ENCODE measurements at regions not wholly inside any gene's neighbourhood (a gene's known extent, or its start where the extent isn't known, plus 50 kb on each side); places are given as distances from the start of the nearest gene placed in this dataset.

DNA sequence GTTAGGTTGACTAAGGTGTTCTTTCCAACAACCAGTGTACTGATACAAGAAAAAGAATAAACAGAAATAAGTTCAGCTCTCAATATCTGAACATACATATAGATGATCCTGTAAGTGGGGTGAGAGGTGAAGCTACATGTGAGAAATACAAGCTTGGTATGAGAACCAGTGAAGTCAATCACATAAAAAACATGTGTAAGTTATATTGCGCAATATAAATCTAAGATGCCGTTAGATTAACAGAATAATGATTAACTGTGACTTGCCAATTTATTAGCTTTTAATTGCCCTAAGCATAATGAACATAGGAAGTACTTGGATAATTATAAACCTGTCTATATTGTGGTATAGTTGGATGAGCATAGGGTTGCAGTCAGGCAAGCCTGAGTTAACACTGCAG, 1597.1 kb upstream of the GOT2 start:
- DNase-seq: no peak

DNA sequence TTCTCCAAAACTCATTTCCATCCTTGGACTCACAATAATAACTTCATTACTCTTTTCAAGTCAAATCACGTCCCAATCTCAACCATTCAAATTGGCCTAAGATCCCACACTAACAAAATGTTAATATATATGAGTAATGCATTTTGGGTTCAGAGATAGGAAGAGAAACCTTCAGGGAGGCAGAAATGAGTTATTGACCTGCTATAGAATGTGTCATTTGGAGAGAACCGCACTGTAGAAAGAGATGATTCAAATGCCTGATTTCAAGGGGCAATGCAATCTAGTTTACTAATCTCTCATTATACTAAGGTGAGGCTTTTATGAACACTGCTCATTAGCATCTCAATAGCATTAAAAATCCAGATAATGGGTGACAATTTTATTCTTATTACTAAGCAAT, 1595.0 kb upstream of the GOT2 start:
- no peak for DNase-seq

DNA sequence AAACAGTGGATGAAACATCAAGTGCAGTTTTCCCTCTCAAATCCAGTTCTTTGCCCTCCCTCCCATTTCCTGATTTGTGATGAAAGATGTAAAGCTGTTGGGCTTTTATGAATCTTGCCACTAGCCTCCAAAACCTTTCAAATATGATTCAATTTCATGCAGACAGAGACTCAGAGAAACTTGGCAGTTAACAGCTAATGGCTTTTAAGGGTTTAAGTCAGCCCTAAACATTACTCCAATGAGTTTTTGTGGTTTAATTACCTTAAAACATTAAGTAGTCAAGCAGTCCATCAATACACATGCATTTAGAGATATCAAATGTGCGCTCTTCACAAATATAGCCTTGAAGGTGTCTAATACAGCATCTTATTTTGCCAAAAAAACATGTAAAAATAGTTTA, 1594.0 kb upstream of the GOT2 start:
- no peak for DNase-seq

DNA sequence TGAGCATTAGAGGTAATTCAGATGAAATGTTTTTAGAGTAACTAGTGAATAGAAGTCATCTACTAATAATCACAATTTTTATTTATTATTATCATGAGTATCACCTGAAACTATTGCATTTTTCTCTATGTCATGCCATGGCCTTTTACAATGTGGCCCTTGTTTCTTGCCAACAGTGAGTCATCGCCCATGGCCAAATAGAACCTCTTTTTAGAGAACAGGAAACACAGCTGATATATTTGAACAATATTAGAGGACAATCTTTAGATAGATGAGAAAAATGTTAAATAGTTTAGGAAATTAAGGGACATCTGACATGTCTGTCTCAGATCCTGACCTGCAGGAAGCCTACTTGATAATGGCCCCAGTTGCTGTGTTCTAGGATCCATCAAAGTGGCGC, 1584.4 kb upstream of the GOT2 start:
- no peak for DNase-seq

DNA sequence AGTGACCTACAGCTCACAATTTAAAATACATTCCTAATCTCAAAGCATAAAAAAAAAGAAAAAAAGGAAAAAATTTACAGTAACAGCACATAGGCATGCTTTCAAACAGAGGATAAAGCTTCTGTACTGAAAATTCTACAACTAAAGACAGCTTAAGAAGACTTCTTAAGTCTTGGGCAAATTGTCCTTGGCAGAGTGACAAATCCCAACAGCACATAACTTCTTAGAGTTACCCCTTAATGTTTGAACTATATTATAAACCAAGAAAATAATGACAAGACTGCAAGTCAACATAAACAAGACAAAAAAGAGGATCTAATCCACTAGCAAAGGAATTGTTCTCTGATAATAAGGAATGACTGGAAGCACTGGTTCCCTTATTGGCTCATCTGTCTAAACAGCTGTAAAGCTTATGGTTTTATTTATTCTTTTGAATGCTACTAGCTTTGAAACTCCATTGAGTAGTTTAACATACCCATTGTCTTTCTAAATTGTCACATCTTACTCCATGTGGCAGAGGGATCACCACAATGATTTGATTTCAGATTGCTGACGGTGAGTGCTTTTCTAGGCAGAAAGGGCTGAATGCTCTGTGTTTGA, 1576.8 kb upstream of the GOT2 start:
- no peak for DNase-seq

DNA sequence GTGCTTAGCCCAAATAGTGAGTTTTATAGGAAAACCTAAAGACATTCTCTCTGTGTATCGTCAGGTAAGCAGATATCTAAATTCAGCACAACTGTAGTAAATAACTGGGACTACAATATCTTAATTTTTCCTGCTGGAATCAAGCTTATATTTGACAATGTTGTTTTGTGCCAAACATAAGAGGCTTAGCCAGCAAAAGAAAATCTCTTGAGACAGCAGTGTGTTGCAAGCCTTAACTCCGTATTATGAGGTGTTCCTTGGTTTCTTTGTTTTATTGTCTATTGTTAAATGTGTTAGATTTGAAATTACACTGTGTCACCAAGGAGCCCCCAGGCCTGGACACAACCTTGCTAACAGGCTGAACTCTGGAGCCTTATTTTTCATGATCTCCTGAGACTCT, 1570.6 kb upstream of the GOT2 start:
- no peak for DNase-seq

DNA sequence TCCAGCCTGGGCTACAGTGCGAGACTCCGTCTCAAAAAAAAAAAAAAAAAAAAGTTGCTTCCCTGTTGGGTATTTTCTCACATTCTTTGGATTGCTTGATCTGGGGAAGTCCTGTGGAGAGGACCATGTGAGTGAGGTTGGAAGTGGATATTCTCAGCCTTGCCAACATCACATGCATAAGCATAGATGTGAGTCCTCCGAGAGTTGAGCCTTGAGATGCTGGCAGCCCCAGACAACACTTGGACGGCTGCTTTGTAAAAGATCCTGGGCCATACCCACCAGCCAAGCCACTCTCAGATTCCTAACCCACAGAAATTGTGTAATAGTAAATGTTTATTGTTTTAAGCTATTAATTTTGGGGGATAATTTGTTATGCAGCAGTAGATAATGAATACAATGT, 1570.0 kb upstream of the GOT2 start:
- DNase-seq: no peak

DNA sequence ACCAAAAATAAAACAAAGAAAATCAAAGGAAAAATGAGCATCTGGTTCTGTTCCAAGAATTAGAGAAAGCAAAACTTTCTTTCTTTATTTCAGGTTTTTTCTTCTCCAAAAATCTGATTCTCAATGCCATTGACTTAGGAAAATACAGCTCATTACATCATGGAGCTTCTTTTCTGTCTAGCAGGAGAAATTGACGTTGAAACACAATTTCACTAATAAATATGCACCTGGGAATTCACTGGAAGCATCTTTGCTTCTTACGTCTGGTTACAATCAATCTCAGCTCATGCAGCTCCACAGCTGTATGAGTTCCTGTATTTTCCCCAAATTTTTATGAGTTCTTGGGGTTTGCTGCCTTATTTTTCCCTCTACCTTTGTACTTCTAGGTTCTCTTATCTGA, 1568.6 kb upstream of the GOT2 start:
- DNase-seq: no peak

DNA sequence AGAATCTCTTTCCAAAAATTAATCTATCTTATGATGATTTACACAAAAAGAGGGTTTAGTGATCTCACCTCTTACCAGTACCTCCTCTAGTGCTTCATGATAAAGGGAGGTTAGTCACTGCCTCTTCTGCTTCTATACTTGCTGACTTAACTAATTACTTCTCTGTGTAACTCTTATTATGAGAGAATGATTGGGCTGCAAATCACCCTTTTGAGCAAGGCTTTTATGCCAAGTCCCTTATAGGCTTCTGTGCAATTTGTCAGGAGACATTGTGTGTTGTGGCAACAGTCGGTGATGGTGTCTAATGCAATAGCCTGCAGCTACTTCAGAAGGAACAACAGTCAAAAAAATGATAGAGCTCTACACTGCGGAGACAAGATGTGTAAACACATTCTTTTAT, 1568.1 kb upstream of the GOT2 start:
- DNase-seq: no peak

DNA sequence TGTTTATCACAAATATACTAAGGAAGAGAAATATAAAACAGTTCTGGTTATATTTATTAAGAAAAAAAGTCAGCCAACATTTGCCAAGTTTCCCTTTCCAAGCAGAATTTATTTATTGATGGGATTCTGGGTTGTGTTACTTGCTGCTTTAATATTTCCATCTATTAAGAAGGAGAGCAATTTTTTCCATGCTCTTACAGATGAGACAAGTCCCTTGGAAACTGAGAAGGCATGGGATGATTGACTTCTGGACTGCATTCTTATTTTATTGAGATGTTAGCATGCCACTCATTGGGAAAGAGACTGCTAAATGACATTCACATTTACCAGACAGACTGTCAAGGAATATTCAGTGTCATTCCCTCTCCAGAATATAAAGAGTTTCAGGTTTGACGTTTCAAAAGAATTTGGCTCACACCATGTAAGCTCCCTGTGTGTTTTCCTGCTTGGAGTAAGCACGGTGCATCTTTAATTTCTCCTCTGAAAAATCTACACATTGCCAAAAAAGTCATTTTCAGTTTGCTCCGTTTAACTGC, 1565.2 kb upstream of the GOT2 start:
- no peak for DNase-seq

DNA sequence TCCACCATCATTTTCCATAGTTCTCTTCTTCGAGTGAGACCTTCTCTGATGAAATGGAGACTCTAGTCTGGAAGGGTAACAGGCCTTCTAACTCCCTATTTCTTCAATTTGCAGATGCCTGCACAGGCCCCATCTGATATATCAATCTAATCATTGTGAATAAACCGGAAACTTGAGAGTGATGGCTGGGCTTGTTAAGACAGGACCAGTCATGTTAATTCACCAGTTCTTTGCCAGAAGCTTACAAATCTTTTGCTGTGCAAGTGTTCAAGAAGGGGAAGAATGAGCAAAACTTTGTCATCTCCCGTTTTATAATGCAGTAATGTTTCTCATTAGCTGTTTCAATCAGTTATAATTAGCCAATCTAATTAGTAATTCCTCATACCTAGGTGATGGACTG, 1561.3 kb upstream of the GOT2 start:
- no peak for DNase-seq

DNA sequence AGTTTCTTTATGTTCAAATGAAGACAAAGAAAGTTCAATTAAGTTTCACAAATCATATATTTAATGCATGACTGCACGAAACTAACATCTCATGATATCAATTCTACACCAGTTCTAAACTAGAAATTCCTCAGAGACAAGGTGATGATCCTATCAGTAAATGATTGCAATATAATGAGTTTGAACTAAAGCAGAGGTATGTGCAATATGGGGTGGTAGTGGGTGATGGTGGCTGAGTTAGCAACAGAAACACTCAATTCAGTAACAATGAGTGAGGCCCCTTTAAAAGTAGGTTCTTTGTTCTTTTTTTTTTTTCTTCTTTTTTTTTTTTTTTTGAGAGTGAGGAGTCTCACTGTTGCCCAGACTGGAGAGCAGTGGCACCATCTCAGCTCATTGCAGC, 1551.7 kb upstream of the GOT2 start:
- DNase-seq: peak; percentile 4

DNA sequence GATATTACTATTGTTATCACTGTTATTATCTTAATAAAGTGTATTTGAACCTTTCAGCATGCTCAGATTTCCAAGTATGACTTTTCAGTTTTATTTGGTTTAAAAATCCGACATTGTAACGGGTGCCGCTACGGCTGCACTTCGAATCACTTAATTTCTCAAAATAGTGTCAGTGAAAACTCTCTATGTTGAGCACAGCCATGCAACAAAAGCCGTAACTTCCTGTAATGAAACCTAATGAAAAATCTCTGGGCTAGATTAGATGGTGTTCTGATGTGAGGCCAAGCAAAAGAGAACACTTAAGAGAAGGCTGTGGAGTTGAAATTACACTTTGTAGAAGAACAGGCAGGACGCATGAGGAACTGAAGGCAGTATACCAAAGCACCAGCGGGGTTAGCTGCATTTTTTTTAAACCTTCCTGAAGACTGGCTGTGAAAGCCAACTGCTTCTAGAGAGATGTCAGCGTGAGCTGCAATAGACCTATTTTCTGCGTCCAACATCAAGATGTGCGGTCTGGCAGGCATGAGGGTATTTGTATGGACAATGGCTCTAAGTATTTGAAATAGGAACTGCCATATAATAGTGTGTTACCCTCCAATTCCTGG, 1545.0 kb upstream of the GOT2 start:
- no peak for DNase-seq

DNA sequence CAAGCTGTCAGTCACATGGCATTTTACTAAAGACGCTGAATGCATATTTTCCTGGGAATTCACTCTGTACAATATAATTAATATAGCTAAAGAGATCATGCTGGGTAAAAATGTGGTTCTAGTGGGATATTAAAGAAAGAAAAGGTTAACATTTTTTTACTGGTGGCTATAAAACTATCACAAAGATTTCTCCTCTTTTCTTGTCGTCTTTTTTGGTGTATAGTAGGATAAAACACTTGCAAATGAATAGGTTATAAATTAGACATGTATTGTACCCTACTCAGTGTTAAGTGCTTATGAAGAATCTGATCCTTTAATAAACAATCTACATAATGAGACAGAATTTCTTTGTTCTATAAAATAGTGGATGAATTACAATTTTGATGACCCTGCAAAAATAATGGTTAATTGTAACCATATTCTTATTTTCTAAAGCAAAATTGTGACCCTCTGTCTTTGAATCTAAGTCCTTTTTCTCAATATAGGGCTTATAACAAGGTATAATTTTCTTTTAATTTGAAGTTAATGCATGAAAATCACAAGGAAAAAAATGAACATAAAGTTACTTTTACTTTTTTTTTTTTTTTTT, 1540.4 kb upstream of the GOT2 start:
- DNase-seq: no peak

DNA sequence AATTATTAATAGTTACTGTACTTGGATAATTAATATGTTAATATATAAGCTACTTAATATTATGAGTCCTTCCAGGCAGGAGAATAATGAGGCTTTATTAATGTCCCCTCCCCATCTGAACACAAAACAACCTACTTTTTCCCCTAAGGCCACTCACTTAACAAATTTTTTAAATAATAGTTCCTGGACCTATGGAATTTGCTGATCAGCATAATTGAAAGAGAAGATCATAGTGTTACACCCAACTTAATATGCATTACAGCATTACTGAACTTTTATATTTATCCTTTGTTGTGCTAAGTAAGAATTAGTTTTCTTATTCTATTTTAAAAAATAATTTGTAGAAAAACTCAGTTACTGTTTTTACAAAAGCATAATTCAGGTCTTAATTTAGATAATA, 1537.7 kb upstream of the GOT2 start:
- DNase-seq: no peak

DNA sequence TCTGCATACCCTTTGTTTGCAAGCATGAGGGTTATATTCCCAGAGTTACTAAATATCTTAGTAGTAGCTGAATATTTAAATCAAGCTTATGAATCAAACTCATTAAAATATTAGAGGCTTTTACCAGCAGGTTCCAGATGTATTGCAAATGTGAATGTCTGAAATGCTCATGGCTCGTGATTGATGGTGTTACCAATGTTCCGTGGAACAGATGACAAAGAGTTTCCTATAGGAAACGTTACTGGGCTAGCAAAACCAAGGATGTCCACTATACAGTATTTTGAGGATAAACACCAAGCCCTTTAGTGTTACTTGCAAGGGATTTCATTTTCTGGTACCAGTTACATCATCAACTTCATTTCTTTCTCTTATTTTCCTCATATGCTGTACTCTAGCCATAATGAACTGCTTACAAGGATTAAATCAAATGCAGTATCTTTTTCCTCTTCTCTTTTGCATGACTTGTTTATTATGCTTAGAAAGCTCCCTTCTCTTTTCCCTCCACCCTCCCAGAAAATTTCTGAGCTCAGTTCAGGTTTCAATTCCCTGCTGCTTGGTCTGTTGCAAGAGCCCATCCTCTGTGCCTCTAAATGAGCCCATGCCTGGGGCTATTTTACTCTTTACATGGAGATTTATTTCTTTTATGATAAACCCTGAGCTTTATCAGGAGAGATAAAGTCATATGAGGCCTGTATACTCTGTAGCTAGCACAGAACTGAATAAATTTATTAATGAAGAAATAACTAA, 1537.1 kb upstream of the GOT2 start:
- no peak for DNase-seq

DNA sequence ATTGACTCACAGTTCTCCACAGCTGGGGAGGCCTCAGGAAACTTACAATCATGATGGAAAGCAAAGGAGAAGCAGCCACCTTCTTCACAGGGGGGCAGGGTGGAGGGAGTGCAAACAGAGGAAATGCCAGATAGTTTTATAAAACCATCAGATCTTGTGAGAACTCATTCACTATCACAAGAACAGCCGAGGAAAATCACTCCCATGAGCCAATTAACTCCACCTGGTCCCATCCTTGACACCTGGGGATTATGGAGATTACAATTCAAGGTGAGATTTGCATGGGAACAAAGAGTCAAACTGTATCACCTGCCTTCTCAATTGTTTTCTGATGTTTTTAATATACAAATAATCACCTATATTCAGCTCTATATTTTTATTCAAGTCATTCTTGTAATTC, 1527.3 kb upstream of the GOT2 start:
- DNase-seq: no peak

DNA sequence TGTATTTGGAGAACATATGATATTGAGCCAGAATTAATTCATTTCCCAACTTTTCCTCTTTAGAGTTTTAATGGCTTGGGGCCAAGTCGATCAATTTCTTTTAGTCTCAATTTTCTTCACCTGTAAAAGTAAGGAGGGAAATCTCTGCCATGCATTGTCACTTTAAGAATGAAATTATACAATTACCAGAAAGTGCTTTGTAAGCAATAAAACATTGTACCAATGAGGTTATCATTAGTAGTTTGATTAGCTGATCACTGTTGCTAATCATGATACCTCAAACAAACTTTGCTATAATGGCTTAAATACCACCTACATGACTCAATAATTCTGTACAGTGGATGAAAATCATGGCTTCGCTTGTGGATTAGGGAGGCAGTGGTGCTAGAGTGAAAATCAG, 1525.8 kb upstream of the GOT2 start:
- DNase-seq: no peak

DNA sequence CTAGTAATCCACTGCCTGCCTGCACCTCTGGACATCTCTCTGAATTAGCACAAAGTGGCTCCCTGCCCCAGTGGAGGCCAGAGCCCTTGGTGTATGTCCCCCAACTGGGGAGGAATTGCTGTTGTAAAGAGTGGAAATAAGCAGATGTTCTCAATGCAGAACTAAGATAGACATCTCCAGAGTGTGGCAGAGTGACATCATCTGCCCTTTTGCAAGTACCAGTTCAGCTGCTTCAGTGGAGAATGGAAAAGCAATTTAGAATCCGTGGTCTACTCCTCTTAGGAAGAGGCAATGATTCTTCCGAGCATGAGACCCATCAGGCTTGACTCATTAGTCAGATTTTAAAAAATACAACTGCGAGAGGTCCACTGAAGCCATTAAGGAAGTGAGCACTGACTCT, 1512.0 kb upstream of the GOT2 start:
- DNase-seq: no peak

DNA sequence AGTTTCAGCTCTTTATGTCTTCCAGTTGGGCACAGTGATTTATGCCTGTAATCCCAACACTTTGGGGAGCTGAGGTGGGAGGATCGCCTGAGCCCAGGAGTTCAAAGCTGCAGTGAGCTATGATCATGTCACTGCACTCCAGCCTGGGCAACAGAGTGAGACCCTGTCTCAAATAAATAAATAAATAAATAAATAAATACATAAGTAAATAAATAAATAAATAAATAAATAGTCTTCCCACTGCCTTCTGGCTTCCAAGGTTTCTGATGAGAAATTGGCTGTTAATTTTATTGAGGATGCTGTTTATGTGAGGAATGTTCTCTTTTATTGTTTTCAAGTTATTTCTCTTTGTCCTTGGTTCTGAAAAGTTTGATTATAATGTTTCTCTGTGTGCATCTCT, 1507.6 kb upstream of the GOT2 start:
- DNase-seq: no peak

DNA sequence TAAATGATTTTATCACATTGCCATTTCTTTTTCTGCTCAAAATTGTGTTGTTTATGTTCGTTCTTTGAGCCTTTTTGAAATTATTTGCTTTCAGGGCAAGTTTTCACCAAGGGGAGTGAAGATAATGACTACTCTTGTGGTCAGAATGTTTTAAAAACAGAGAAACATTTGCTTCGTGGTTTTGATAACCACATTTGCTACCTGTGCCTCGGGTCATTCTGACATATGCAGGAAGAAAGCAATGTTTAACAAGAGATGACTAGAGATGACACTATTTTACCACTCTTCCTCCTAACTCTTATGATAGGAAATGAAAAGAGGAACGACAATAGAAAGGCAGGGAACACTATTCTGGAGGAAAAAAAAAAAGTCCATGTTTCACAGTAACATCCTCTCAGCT, 1496.5 kb upstream of the GOT2 start:
- DNase-seq: no peak

DNA sequence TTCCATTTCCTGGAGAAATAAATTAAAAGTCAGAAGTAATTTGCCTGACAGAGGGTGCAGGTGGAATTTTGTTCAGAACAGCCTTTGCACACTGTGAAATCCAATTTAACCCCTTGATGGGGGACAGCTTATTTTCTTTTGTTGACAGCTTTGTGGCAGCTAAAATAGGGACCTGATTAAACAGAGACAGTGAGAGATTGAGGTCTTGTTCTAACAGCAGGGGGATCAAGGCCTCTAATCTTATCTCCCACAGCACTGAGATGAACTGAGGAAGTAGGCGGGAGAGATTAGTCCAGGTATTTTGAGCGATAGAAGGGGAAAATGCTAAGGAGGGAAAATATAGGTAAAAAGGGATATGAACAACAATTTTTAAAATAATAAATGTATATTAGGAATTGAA, 1491.4 kb upstream of the GOT2 start:
- no peak for DNase-seq

DNA sequence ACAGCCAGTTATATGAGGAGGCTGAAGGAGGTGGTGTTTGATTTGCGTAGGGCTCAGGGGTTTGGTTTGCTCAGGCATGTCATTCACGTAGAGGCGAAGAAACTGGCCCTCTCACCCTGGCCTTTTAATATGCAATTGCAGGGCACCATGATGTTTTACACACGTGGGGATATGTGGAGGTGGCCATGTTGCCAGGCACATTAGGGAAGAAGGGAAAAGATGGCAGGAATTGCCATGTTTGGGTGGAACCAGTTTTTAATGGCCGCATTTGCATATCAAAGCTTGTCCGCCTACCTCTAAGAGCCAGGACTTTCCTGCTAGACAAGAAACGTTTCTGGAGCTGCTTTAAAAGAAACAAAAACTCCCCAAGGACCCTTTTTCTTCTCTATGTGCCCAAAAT, 1483.7 kb upstream of the GOT2 start:
- no peak for DNase-seq

DNA sequence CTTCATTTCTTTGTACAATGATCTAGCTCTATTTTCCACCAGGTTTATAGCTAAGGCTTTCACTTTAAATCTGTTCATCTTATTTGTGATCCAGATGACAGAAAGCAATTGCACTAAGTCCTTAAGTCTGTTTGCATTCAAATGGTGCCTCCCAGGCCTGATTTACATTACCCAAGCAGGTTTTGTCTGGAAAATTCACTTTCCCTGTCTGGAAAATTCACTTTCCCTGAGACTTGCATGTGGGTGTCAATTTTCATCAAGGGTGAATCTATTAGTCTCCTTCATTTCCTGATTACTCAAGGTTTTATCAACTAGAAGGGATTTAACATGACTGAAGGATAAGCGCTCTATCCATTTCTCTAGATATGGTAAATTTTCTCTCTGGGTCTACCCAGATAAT, 1480.2 kb upstream of the GOT2 start:
- DNase-seq: no peak
